ENCODE measurements at regions not wholly inside any gene's neighbourhood (a gene's known extent, or its start where the extent isn't known, plus 50 kb on each side); places are given as distances from the start of the nearest gene placed in this dataset.
"Not testable (repeated sequence)": the region's sequence is repeated elsewhere in the genome, so short reads cannot be mapped to it uniquely, and the experiment has no call there.

GRCh38 chr4:42313420-42313819, 83.9 kb upstream of the SHISA3 start:
- not testable (repeated sequence) for TF ChIP-seq POLR2AphosphoS5 (IDR thresholded peaks at IDR 0.05; ENCODE audit: borderline replicate concordance, low read depth, low read length); EZH2 (IDR thresholded peaks at IDR 0.05)

Measured in SK-N-MC (cell line).